ENCODE measurements at regions not wholly inside any gene's neighbourhood (a gene's known extent, or its start where the extent isn't known, plus 50 kb on each side); places are given as distances from the start of the nearest gene placed in this dataset.
"Not testable (repeated sequence)": the region's sequence is repeated elsewhere in the genome, so short reads cannot be mapped to it uniquely, and the experiment has no call there.

GRCh38 chr4:148946271-148946670 is 504.1 kb upstream of the NR3C2 start:
- no peak for DNase-seq

- DNase-seq: no peak
These were observed 502.6 kb upstream of the NR3C2 start for GRCh38 chr4:148944839-148945219.

GRCh38 chr4:148944136-148944838 is 502.1 kb upstream of the NR3C2 start:
- DNase-seq: no peak

- DNase-seq: no peak
These were observed 492.8 kb upstream of the NR3C2 start for GRCh38 chr4:148934926-148935578.

GRCh38 chr4:148926276-148927260 is 484.4 kb upstream of the NR3C2 start:
- no peak for DNase-seq

- DNase-seq: no peak
These were observed 481.7 kb upstream of the NR3C2 start for GRCh38 chr4:148923881-148924280.

GRCh38 chr4:148922497-148922896 is 480.3 kb upstream of the NR3C2 start:
- no peak for DNase-seq

GRCh38 chr4:148914734-148915133 is 472.5 kb upstream of the NR3C2 start:
- no peak for DNase-seq

- no peak for DNase-seq
These were observed 472.1 kb upstream of the NR3C2 start for GRCh38 chr4:148914301-148914700.

- no peak for DNase-seq
These were observed 461.2 kb upstream of the NR3C2 start for GRCh38 chr4:148903388-148903787.

- no peak for DNase-seq
These were observed 459.0 kb upstream of the NR3C2 start for GRCh38 chr4:148901075-148901705.

GRCh38 chr4:148898139-148898538 is 455.9 kb upstream of the NR3C2 start:
- DNase-seq: not testable (repeated sequence)

- DNase-seq: no peak
These were observed 450.9 kb upstream of the NR3C2 start for GRCh38 chr4:148893095-148893494.

GRCh38 chr4:148883891-148884290 is 441.7 kb upstream of the NR3C2 start:
- no peak for DNase-seq

- no peak for DNase-seq
These were observed 441.2 kb upstream of the NR3C2 start for GRCh38 chr4:148883435-148883834.

GRCh38 chr4:148881860-148882643 is 439.8 kb upstream of the NR3C2 start:
- no peak for DNase-seq

- no peak for DNase-seq
These were observed 432.1 kb upstream of the NR3C2 start for GRCh38 chr4:148874331-148874730.

- DNase-seq: no peak
These were observed 426.0 kb upstream of the NR3C2 start for GRCh38 chr4:148868191-148868590.

- no peak for DNase-seq
These were observed 424.5 kb upstream of the NR3C2 start for GRCh38 chr4:148866666-148867065.

- no peak for DNase-seq
These were observed 415.8 kb upstream of the NR3C2 start for GRCh38 chr4:148857973-148858534.

- no peak for DNase-seq
These were observed 415.2 kb upstream of the NR3C2 start for GRCh38 chr4:148857239-148857972.
